Thoracic aorta (tissue), 2 donors: ENCODE measurements at regions not wholly inside any gene's neighbourhood (a gene's known extent, or its start where the extent isn't known, plus 50 kb on each side); places are given as distances from the start of the nearest gene placed in this dataset.

Source experiments
- ATAC-seq: fragments of 150-250 bp; one replicate; pipeline ENCODE4 v1.8.0; 2017; ENCODE audit warnings: low read depth; ENCODE audit not compliant: insufficient number of reproducible peaks, low FRiP score
- DNase-seq: peaks from one replicate; pipeline ENCODE4 v3.0.0-alpha.2; 2020; ENCODE audit warnings: low spot score
- H3K27ac ChIP-seq, 2 donors: fragments of 200-600 bp; sonication (generic); 1 replicate in 1 of 2; 2 replicates in 1 of 2; pipeline ENCODE4 v1.5.1; 2016; ENCODE audit warnings: mild to moderate bottlenecking in 2 of 2, moderate library complexity in 2 of 2
- H3K27me3 ChIP-seq: fragments of 200-600 bp; sonication (generic); replicated peaks from 2 replicates; pipeline ENCODE4 v1.6.0; 2016; ENCODE audit warnings: mild to moderate bottlenecking; ENCODE audit not compliant: insufficient read depth
- H3K36me3 ChIP-seq: fragments of 200-600 bp; sonication (generic); one replicate; pipeline ENCODE4 v1.5.1; 2016
- H3K4me1 ChIP-seq, 2 donors: fragments of 200-600 bp; sonication (generic); 1 replicate in 1 of 2; 2 replicates in 1 of 2; pipeline versions ENCODE4 v1.5.1 to v1.6.0; 2016; ENCODE audit warnings: low read depth in 2 of 2, mild to moderate bottlenecking in 1 of 2; ENCODE audit not compliant: control insufficient read depth in 1 of 2
- H3K4me3 ChIP-seq: fragments of 200-600 bp; sonication (generic); 2 replicates; pipeline ENCODE4 v1.5.1; 2016; ENCODE audit warnings: mild to moderate bottlenecking
- H3K9me3 ChIP-seq: fragments of 200-600 bp; sonication (generic); 2 replicates; pipeline ENCODE4 v1.5.1; 2016
- CTCF ChIP-seq: fragments of 200-600 bp; sonication (generic); IDR thresholded peaks from one replicate; pipeline ENCODE4 v1.5.1; 2019; ENCODE audit warnings: antibody characterized with exemption

- Histone ChIP-seq H3K36me3 (no peaks in the 10 kb centered on the region), H3K9me3 (no peaks in the 10 kb centered on the region), H3K27ac (peak overlapping the region; percentile 46 to 72), H3K4me1 (peaks cover 36 to 53% of the 10 kb centered on the region in 2 donors), H3K27me3 (no peaks in the 10 kb centered on the region), H3K4me3 (no peak overlapping the region)
- TF ChIP-seq CTCF: no peak
- ATAC-seq (no peak), DNase-seq (no peak)
Measured at GRCh38 chr3:177721864-177722785, 524.8 kb upstream of the TBL1XR1 start.

DNA sequence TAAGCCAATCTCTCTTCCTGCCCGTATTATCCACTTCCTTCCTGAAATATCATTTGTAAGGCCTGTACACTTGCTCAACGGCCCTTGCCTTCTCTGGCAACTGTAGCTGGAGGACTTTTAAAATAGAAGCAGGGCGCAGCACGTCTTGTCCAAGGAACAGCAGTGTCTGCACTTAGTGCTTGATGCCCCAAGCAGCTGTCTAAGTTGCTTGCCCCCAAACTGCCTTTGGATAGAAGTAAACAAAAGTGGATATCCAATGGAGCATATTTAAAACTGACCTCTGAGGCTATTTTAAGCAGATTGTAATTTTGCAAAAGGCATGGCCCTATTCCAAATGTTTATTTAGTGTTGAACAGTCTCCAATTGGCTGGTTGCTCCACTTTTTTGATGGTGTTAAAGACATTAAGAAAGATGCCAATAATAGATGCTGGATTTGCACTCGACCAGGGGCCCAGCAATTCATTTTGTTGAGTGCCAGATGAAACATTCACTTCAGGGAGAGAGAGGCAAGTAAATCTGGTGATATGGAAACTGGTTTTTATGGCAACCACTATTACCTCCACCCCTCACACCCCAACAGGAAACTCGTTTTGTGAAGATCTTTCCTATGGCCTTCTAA, 526.8 kb upstream of the TBL1XR1 start:
- Histone ChIP-seq H3K9me3 (no peaks in the 10 kb centered on the region), H3K4me3 (peak overlapping the region; percentile 11)
- DNase-seq: no peak

GRCh38 chr3:177725165-177725564, 527.9 kb upstream of the TBL1XR1 start:
- H3K27ac ChIP-seq: peak overlapping the region; percentile 68 to 72
- H3K36me3 ChIP-seq: no peaks in the 10 kb centered on the region
- no peaks in the 10 kb centered on the region for H3K9me3 ChIP-seq
- DNase-seq: no peak
- H3K27me3 ChIP-seq: no peaks in the 10 kb centered on the region
- no peak for ATAC-seq
- peaks cover 36 to 69% of the 10 kb centered on the region in 2 donors for H3K4me1 ChIP-seq
- no peak for TF ChIP-seq CTCF
- H3K4me3 ChIP-seq: no peak overlapping the region

More for the DNA sequence above, 526.8 kb upstream of the TBL1XR1 start:
- Histone ChIP-seq H3K27ac (peak overlapping the region; percentile 68 to 72), H3K36me3 (no peaks in the 10 kb centered on the region), H3K4me1 (peaks cover 36 to 59% of the 10 kb centered on the region in 2 donors), H3K27me3 (no peaks in the 10 kb centered on the region)
- peak; percentile 70 for ATAC-seq
- no peak for TF ChIP-seq CTCF

- no peak for ATAC-seq
- Histone ChIP-seq H3K27me3 (no peaks in the 10 kb centered on the region), H3K27ac (peak overlapping the region; percentile 68 to 72), H3K4me1 (peaks cover 36 to 68% of the 10 kb centered on the region in 2 donors), H3K9me3 (no peaks in the 10 kb centered on the region), H3K4me3 (no peak overlapping the region), H3K36me3 (no peaks in the 10 kb centered on the region)
- TF ChIP-seq CTCF: no peak
- no peak for DNase-seq
Measured at GRCh38 chr3:177726807-177727206, 529.5 kb upstream of the TBL1XR1 start.

GRCh38 chr3:177729956-177730681, 532.8 kb upstream of the TBL1XR1 start:
- Histone ChIP-seq H3K9me3 (no peaks in the 10 kb centered on the region), H3K36me3 (no peaks in the 10 kb centered on the region), H3K4me3 (no peak overlapping the region), H3K27ac (peak overlapping the region in 1 of 2 donors; percentile 9), H3K4me1 (peaks cover 13 to 36% of the 10 kb centered on the region in 2 donors), H3K27me3 (no peaks in the 10 kb centered on the region)
- ATAC-seq (no peak), DNase-seq (no peak)
- no peak for TF ChIP-seq CTCF
